ENCODE measurements at regions not wholly inside any gene's neighbourhood (a gene's known extent, or its start where the extent isn't known, plus 50 kb on each side); places are given as distances from the start of the nearest gene placed in this dataset.

GRCh38 chr4:38489011-38489861 lies 174.8 kb upstream of the KLF3 start:
- no peaks in the 10 kb centered on the region for H3K27me3 ChIP-seq
- DNase-seq (ENCODE audit: low spot score in 2 of 2): no peak
- no peak overlapping the region for H3K4me3 ChIP-seq
- H3K27ac ChIP-seq: peak overlapping the region; percentile 60 to 79
- no peaks in the 10 kb centered on the region for H3K4me1 ChIP-seq
- H3K9me3 ChIP-seq: no peaks in the 10 kb centered on the region
- H3K36me3 ChIP-seq: no peaks in the 10 kb centered on the region
- intact Hi-C loops (cut with DNase I; ENCODE audit: low total_unique reads): no loop called here
- TF ChIP-seq CTCF (IDR thresholded peaks at IDR 0.05) (no peak), POLR2AphosphoS5 (IDR thresholded peaks at IDR 0.05) (no peak), POLR2A (IDR thresholded peaks at IDR 0.05) (no peak)

GRCh38 chr4:38489924-38490639 lies 173.9 kb upstream of the KLF3 start:
- Histone ChIP-seq H3K27me3 (no peaks in the 10 kb centered on the region), H3K4me1 (no peaks in the 10 kb centered on the region), H3K9me3 (no peaks in the 10 kb centered on the region), H3K27ac (peak overlapping the region; percentile 60 to 79), H3K4me3 (no peak overlapping the region), H3K36me3 (no peaks in the 10 kb centered on the region)
- DNase-seq (ENCODE audit: low spot score in 2 of 2): peak in 1 of 2 donors; percentile 45
- intact Hi-C loops (cut with DNase I; ENCODE audit: low total_unique reads): no loop called here
- TF ChIP-seq POLR2AphosphoS5 (IDR thresholded peaks at IDR 0.05) (no peak), POLR2A (IDR thresholded peaks at IDR 0.05) (no peak), CTCF (IDR thresholded peaks at IDR 0.05) (no peak)

- H3K27ac ChIP-seq: peak overlapping the region; percentile 60 to 79
- no peak for DNase-seq (ENCODE audit: low spot score in 2 of 2)
These were observed 173.1 kb upstream of the KLF3 start for GRCh38 chr4:38490753-38491446.

GRCh38 chr4:38491854-38492478 lies 172.0 kb upstream of the KLF3 start:
- TF ChIP-seq POLR2A (IDR thresholded peaks at IDR 0.05): no peak
- TF ChIP-seq POLR2AphosphoS5 (IDR thresholded peaks at IDR 0.05): no peak
- TF ChIP-seq CTCF (IDR thresholded peaks at IDR 0.05): no peak
- H3K4me1 ChIP-seq: no peaks in the 10 kb centered on the region
- no peaks in the 10 kb centered on the region for H3K36me3 ChIP-seq
- H3K27ac ChIP-seq: no peak overlapping the region
- no peaks in the 10 kb centered on the region for H3K27me3 ChIP-seq
- intact Hi-C loops (cut with DNase I; ENCODE audit: low total_unique reads): no loop called here
- no peaks in the 10 kb centered on the region for H3K9me3 ChIP-seq
- no peak overlapping the region for H3K4me3 ChIP-seq
- DNase-seq (ENCODE audit: low spot score in 2 of 2): no peak

More at GRCh38 chr4:38490753-38491446, 173.1 kb upstream of the KLF3 start:
- no peaks in the 10 kb centered on the region for H3K4me1 ChIP-seq
- no peak for TF ChIP-seq CTCF (IDR thresholded peaks at IDR 0.05)
- no peak for TF ChIP-seq POLR2AphosphoS5 (IDR thresholded peaks at IDR 0.05)
- no peak for TF ChIP-seq POLR2A (IDR thresholded peaks at IDR 0.05)
- intact Hi-C loops (cut with DNase I; ENCODE audit: low total_unique reads): no loop called here
- no peaks in the 10 kb centered on the region for H3K36me3 ChIP-seq
- H3K27me3 ChIP-seq: no peaks in the 10 kb centered on the region
- no peaks in the 10 kb centered on the region for H3K9me3 ChIP-seq
- H3K4me3 ChIP-seq: no peak overlapping the region

Data from breast epithelium (tissue), 4 donors.